DOHH2 (cell line): ENCODE measurements at regions not wholly inside any gene's neighbourhood (a gene's known extent, or its start where the extent isn't known, plus 50 kb on each side); places are given as distances from the start of the nearest gene placed in this dataset.

Experiments
- H3F3A ChIP-seq: fragments of 200-600 bp; sonication (generic), shearing (Covaris generic); 2 replicates; pipeline ENCODE4 v1.6.0; 2016; ENCODE audit warnings: antibody characterized with exemption, mild to moderate bottlenecking; ENCODE audit not compliant: control insufficient read depth, insufficient read depth
- H3K27ac ChIP-seq: fragments of 200-600 bp; sonication (generic); 2 replicates; pipeline ENCODE4 v1.5.1; 2014; ENCODE audit warnings: low read depth, mild to moderate bottlenecking, low read length, moderate library complexity
- H3K27me3 ChIP-seq: fragments of 200-600 bp; sonication (generic); 2 replicates; pipeline ENCODE4 v1.6.1; 2014; ENCODE audit warnings: mild to moderate bottlenecking, low read length, mixed read lengths; ENCODE audit not compliant: control insufficient read depth
- H3K36me3 ChIP-seq: fragments of 200-600 bp; sonication (generic); 2 replicates; pipeline ENCODE4 v1.6.1; 2014; ENCODE audit warnings: mild to moderate bottlenecking, low read length, moderate library complexity, mixed read lengths; ENCODE audit not compliant: control insufficient read depth
- H3K4me1 ChIP-seq: fragments of 200-600 bp; sonication (generic); 2 replicates; pipeline ENCODE4 v1.6.1; 2014; ENCODE audit warnings: mild to moderate bottlenecking, low read length, mixed read lengths; ENCODE audit not compliant: control insufficient read depth
- H3K4me2 ChIP-seq: fragments of 200-600 bp; sonication (generic); 2 replicates; pipeline ENCODE4 v1.6.0; 2014; ENCODE audit warnings: mild to moderate bottlenecking, low read length, moderate library complexity
- H3K4me3 ChIP-seq: fragments of 200-600 bp; sonication (generic); 2 replicates; pipeline ENCODE4 v1.5.1; 2014; ENCODE audit warnings: mild to moderate bottlenecking, low read length, mixed read lengths
- H3K79me2 ChIP-seq: fragments of 200-600 bp; sonication (generic); 2 replicates; pipeline ENCODE4 v1.6.1; 2014; ENCODE audit warnings: mild to moderate bottlenecking, low read length, mixed read lengths; ENCODE audit not compliant: control insufficient read depth
- H3K9me2 ChIP-seq: fragments of 200-600 bp; sonication (generic); replicated peaks from 2 replicates; pipeline ENCODE4 v1.6.1; 2014; ENCODE audit warnings: mild to moderate bottlenecking, low read length, mixed read lengths; ENCODE audit not compliant: control insufficient read depth
- H3K9me3 ChIP-seq: fragments of 200-600 bp; sonication (generic); 2 replicates; pipeline ENCODE4 v1.6.1; 2014; ENCODE audit warnings: antibody characterized with exemption, low read length, mixed read lengths; ENCODE audit not compliant: control insufficient read depth, insufficient read depth
- H4K20me1 ChIP-seq: fragments of 200-600 bp; sonication (generic); 2 replicates; pipeline ENCODE4 v1.6.0; 2014; ENCODE audit warnings: low read depth, mild to moderate bottlenecking, antibody characterized with exemption, low read length, moderate library complexity; ENCODE audit not compliant: control insufficient read depth, insufficient read depth
- EZH2phosphoT487 ChIP-seq: fragments of 200-600 bp; sonication (generic); IDR thresholded peaks from 2 replicates; pipeline ENCODE4 v1.6.1; 2017; ENCODE audit warnings: borderline replicate concordance, mild to moderate bottlenecking, antibody characterized with exemption, low read length, moderate library complexity, mixed read lengths
- TF ChIP-seq, protein P1 (sequence below): fragments of 200-600 bp; sonication (generic); IDR thresholded peaks from one replicate; pipeline ENCODE4 v1.5.1; 2014; ENCODE audit warnings: antibody characterized with exemption, mild to moderate bottlenecking, low read depth, low read length; ENCODE audit not compliant: poor library complexity, severe bottlenecking

DNA sequence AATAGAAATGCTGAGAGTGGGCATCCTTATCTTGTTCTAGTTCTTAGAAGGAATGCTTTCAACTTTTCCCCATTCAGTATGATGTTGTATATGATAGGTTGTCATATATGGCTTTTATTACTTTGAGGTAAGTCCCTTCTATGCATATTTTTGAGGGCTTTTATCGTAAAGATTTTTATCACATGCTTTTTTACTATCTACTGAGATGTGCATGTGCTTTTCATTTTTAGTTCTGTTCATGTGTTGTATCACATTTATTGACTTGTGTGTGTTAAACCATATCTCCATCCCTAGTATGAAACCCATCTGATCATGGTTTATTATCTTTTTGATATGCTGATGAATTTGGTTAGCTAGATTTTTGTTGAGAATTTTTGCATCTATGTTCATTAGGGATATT lies 1008.8 kb downstream of the CNTNAP5 start:
- no peaks in the 10 kb centered on the region for H3K27me3 ChIP-seq
- no peak overlapping the region for H3K4me2 ChIP-seq
- TF ChIP-seq EZH2phosphoT487 = no peak
- TF ChIP-seq, protein P1, sequence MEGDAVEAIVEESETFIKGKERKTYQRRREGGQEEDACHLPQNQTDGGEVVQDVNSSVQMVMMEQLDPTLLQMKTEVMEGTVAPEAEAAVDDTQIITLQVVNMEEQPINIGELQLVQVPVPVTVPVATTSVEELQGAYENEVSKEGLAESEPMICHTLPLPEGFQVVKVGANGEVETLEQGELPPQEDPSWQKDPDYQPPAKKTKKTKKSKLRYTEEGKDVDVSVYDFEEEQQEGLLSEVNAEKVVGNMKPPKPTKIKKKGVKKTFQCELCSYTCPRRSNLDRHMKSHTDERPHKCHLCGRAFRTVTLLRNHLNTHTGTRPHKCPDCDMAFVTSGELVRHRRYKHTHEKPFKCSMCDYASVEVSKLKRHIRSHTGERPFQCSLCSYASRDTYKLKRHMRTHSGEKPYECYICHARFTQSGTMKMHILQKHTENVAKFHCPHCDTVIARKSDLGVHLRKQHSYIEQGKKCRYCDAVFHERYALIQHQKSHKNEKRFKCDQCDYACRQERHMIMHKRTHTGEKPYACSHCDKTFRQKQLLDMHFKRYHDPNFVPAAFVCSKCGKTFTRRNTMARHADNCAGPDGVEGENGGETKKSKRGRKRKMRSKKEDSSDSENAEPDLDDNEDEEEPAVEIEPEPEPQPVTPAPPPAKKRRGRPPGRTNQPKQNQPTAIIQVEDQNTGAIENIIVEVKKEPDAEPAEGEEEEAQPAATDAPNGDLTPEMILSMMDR = no peak
- H3K36me3 ChIP-seq = no peaks in the 10 kb centered on the region
- no peaks in the 10 kb centered on the region for H3K4me1 ChIP-seq
- no peak overlapping the region for H3K4me3 ChIP-seq
- H3K27ac ChIP-seq = no peak overlapping the region
- H4K20me1 ChIP-seq = no peaks in the 10 kb centered on the region
- no peaks in the 10 kb centered on the region for H3K9me2 ChIP-seq
- H3F3A ChIP-seq = no peaks in the 10 kb centered on the region
- no peaks in the 10 kb centered on the region for H3K9me3 ChIP-seq
- H3K79me2 ChIP-seq = no peaks in the 10 kb centered on the region

GRCh38 chr2:125037135-125037653 lies 1012.1 kb downstream of the CNTNAP5 start:
- Histone ChIP-seq H3K4me3 (no peak overlapping the region), H4K20me1 (no peaks in the 10 kb centered on the region), H3K36me3 (no peaks in the 10 kb centered on the region), H3F3A (no peaks in the 10 kb centered on the region), H3K79me2 (no peaks in the 10 kb centered on the region), H3K9me2 (no peaks in the 10 kb centered on the region), H3K9me3 (no peaks in the 10 kb centered on the region), H3K27ac (no peak overlapping the region), H3K4me1 (no peaks in the 10 kb centered on the region), H3K4me2 (no peak overlapping the region), H3K27me3 (no peaks in the 10 kb centered on the region)
- TF ChIP-seq EZH2phosphoT487 = no peak
- TF ChIP-seq, protein P1 = no peak

DNA sequence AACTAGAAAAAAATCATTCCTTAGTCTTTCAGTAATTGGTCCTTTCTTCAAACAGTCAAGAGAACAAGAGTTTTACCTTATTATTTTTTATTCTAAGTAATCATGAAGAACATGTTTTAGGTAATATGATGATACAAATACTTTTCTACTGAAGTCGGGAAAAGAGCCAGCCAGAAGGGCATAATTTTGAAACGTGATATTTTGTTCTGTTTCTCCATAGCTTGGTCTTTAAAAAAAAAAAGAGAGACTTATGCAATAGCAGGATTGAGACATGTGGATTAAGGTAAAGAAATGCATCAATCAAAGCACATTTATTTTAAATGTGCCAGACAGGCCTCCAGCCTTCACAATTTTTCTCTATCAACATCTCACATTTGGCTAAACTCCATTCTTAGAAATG lies 1016.8 kb downstream of the CNTNAP5 start:
- H3K79me2 ChIP-seq = no peaks in the 10 kb centered on the region
- no peak for TF ChIP-seq EZH2phosphoT487
- TF ChIP-seq, protein P1 = no peak
- H3K4me2 ChIP-seq = no peak overlapping the region
- no peaks in the 10 kb centered on the region for H3K36me3 ChIP-seq
- no peaks in the 10 kb centered on the region for H3K9me3 ChIP-seq
- no peak overlapping the region for H3K4me3 ChIP-seq
- no peaks in the 10 kb centered on the region for H3K27me3 ChIP-seq
- H3K27ac ChIP-seq = no peak overlapping the region
- H3K4me1 ChIP-seq = no peaks in the 10 kb centered on the region
- no peaks in the 10 kb centered on the region for H3K9me2 ChIP-seq
- no peaks in the 10 kb centered on the region for H4K20me1 ChIP-seq
- no peaks in the 10 kb centered on the region for H3F3A ChIP-seq

- no peaks in the 10 kb centered on the region for H3K36me3 ChIP-seq
- H3K9me3 ChIP-seq = no peaks in the 10 kb centered on the region
- no peak overlapping the region for H3K4me2 ChIP-seq
- no peaks in the 10 kb centered on the region for H3K4me1 ChIP-seq
- no peak overlapping the region for H3K27ac ChIP-seq
- no peaks in the 10 kb centered on the region for H3F3A ChIP-seq
- no peaks in the 10 kb centered on the region for H3K79me2 ChIP-seq
- H4K20me1 ChIP-seq = no peaks in the 10 kb centered on the region
- no peaks in the 10 kb centered on the region for H3K9me2 ChIP-seq
- TF ChIP-seq EZH2phosphoT487 = no peak
- TF ChIP-seq, protein P1 = no peak
- H3K27me3 ChIP-seq = no peaks in the 10 kb centered on the region
- no peak overlapping the region for H3K4me3 ChIP-seq
Observed at GRCh38 chr2:125042727-125043126, 1017.6 kb downstream of the CNTNAP5 start.
